ENCODE measurements at regions not wholly inside any gene's neighbourhood (a gene's known extent, or its start where the extent isn't known, plus 50 kb on each side); places are given as distances from the start of the nearest gene placed in this dataset.
"Not testable (repeated sequence)": the region's sequence is repeated elsewhere in the genome, so short reads cannot be mapped to it uniquely, and the experiment has no call there.

GRCh38 chr12:9420817-9421519, 186.7 kb downstream of the KLRB1 start:
- TF ChIP-seq, protein P1, sequence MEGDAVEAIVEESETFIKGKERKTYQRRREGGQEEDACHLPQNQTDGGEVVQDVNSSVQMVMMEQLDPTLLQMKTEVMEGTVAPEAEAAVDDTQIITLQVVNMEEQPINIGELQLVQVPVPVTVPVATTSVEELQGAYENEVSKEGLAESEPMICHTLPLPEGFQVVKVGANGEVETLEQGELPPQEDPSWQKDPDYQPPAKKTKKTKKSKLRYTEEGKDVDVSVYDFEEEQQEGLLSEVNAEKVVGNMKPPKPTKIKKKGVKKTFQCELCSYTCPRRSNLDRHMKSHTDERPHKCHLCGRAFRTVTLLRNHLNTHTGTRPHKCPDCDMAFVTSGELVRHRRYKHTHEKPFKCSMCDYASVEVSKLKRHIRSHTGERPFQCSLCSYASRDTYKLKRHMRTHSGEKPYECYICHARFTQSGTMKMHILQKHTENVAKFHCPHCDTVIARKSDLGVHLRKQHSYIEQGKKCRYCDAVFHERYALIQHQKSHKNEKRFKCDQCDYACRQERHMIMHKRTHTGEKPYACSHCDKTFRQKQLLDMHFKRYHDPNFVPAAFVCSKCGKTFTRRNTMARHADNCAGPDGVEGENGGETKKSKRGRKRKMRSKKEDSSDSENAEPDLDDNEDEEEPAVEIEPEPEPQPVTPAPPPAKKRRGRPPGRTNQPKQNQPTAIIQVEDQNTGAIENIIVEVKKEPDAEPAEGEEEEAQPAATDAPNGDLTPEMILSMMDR (IDR thresholded peaks at IDR 0.05; ENCODE audit: low read length): not testable (repeated sequence)
- TF ChIP-seq EZH2 (IDR thresholded peaks at IDR 0.05; ENCODE audit: borderline replicate concordance, low read length): not testable (repeated sequence)
